ENCODE measurements at regions not wholly inside any gene's neighbourhood (a gene's known extent, or its start where the extent isn't known, plus 50 kb on each side); places are given as distances from the start of the nearest gene placed in this dataset.

GRCh38 chr1:195934817-195935553 is 673.3 kb downstream of the KCNT2 start:
- DNase-seq = no peak
- Mint-ChIP-seq H3K27ac (no peak overlapping the region), H3K27me3 (ENCODE audit: low read depth, poor library complexity) (peaks cover 4% of the 10 kb centered on the region), H3K4me3 (no peak overlapping the region), H3K36me3 (ENCODE audit: low read depth) (no peaks in the 10 kb centered on the region), H3K9me3 (no peaks in the 10 kb centered on the region), H3K4me1 (no peaks in the 10 kb centered on the region)
- no peak for TF ChIP-seq CTCF (IDR thresholded peaks at IDR 0.05)

- TF ChIP-seq CTCF (IDR thresholded peaks at IDR 0.05) = no peak
- Mint-ChIP-seq H3K4me1 (no peaks in the 10 kb centered on the region), H3K9me3 (no peaks in the 10 kb centered on the region), H3K27ac (no peak overlapping the region), H3K4me3 (no peak overlapping the region), H3K36me3 (ENCODE audit: low read depth) (no peaks in the 10 kb centered on the region), H3K27me3 (ENCODE audit: low read depth, poor library complexity) (peaks cover 4% of the 10 kb centered on the region)
- DNase-seq = no peak
These were observed 674.4 kb downstream of the KCNT2 start for GRCh38 chr1:195933835-195934234.

- H3K27me3 Mint-ChIP-seq (ENCODE audit: low read depth, poor library complexity) = no peaks in the 10 kb centered on the region
- H3K4me1 Mint-ChIP-seq = no peaks in the 10 kb centered on the region
- H3K27ac Mint-ChIP-seq = no peak overlapping the region
- DNase-seq = no peak
- H3K36me3 Mint-ChIP-seq (ENCODE audit: low read depth) = no peaks in the 10 kb centered on the region
- TF ChIP-seq CTCF (IDR thresholded peaks at IDR 0.05) = no peak
- H3K4me3 Mint-ChIP-seq = no peak overlapping the region
- H3K9me3 Mint-ChIP-seq = peaks cover 5% of the 10 kb centered on the region
These were observed 692.4 kb downstream of the KCNT2 start for GRCh38 chr1:195915826-195916225.

- peak overlapping the region; percentile 17 for H3K27ac Mint-ChIP-seq
- H3K4me1 Mint-ChIP-seq = peaks cover 4% of the 10 kb centered on the region
- no peak for DNase-seq
- no peak overlapping the region for H3K4me3 Mint-ChIP-seq
- TF ChIP-seq CTCF (IDR thresholded peaks at IDR 0.05) = no peak
- H3K27me3 Mint-ChIP-seq (ENCODE audit: low read depth, poor library complexity) = no peaks in the 10 kb centered on the region
- no peaks in the 10 kb centered on the region for H3K36me3 Mint-ChIP-seq (ENCODE audit: low read depth)
- no peaks in the 10 kb centered on the region for H3K9me3 Mint-ChIP-seq
These were observed 699.2 kb downstream of the KCNT2 start for GRCh38 chr1:195909061-195909460.

- H3K9me3 Mint-ChIP-seq = no peaks in the 10 kb centered on the region
- H3K27ac Mint-ChIP-seq = no peak overlapping the region
- peaks cover 4% of the 10 kb centered on the region for H3K4me1 Mint-ChIP-seq
- TF ChIP-seq CTCF (IDR thresholded peaks at IDR 0.05) = no peak
- H3K36me3 Mint-ChIP-seq (ENCODE audit: low read depth) = no peaks in the 10 kb centered on the region
- no peaks in the 10 kb centered on the region for H3K27me3 Mint-ChIP-seq (ENCODE audit: low read depth, poor library complexity)
- no peak overlapping the region for H3K4me3 Mint-ChIP-seq
- DNase-seq = no peak
These were observed 700.1 kb downstream of the KCNT2 start for GRCh38 chr1:195908121-195908520.

- no peak for DNase-seq
- no peak for TF ChIP-seq CTCF (IDR thresholded peaks at IDR 0.05)
- H3K4me3 Mint-ChIP-seq = no peak overlapping the region
- no peaks in the 10 kb centered on the region for H3K9me3 Mint-ChIP-seq
- H3K4me1 Mint-ChIP-seq = no peaks in the 10 kb centered on the region
- H3K27me3 Mint-ChIP-seq (ENCODE audit: low read depth, poor library complexity) = no peaks in the 10 kb centered on the region
- no peak overlapping the region for H3K27ac Mint-ChIP-seq
- H3K36me3 Mint-ChIP-seq (ENCODE audit: low read depth) = no peaks in the 10 kb centered on the region
These were observed 705.0 kb downstream of the KCNT2 start for GRCh38 chr1:195903203-195903602.
